AG04449 (cell line): ENCODE measurements at regions not wholly inside any gene's neighbourhood (a gene's known extent, or its start where the extent isn't known, plus 50 kb on each side); places are given as distances from the start of the nearest gene placed in this dataset.

Experiments
- CTCF ChIA-PET: fragments of 350-600 bp; formaldehyde crosslinking; extraction: SDS; loops from one replicate; lab custom pipeline; 2021; ENCODE audit warnings: antibody characterized with exemption; lab: Yijun Ruan, JAX
- POLR2A ChIA-PET: fragments of 400-600, 350-600 bp; formaldehyde crosslinking; extraction: SDS; loops from one replicate; lab custom pipeline; 2020; ENCODE audit warnings: antibody characterized with exemption, inconsistent platforms; lab: Yijun Ruan, JAX
- DNase-seq: peaks from one replicate; pipeline ENCODE4 v3.0.0-alpha.2; 2010; ENCODE audit warnings: low read depth, low spot score
- H3K4me3 ChIP-seq: 2 replicates; pipeline ENCODE4 v1.5.1; 2011; ENCODE audit warnings: low read depth, mild to moderate bottlenecking, control low read depth, low read length
- CTCF ChIP-seq: IDR thresholded peaks from one replicate; pipeline ENCODE4 v1.5.1; 2011; ENCODE audit warnings: mild to moderate bottlenecking, moderate library complexity, low read length, control low read depth, inconsistent platforms; ENCODE audit not compliant: insufficient read depth; ENCODE audit errors: missing control alignments

DNA sequence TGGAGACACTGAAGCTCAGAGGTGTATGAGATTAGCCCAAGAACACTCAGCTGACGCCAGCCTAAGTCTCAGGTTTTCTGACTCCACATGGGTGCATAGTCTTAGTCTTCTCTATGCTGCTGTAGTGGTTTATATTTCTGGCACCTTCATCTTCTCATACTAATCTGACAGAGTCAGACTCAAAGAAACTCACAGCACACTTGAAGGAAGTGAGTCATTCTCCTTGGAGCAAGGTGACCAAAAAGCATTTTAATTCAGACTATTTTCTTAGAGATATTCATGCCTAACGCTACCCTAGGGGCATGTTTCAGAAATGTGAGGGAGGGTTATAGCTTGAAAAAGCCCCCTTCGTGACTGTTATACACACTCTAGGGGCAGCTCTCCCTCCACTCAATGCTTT, 775.3 kb upstream of the ARPP21 start:
- H3K4me3 ChIP-seq = no peak overlapping the region
- no peak for TF ChIP-seq CTCF
- no peak for DNase-seq
- POLR2A ChIA-PET = no interaction called here
- CTCF ChIA-PET = no interaction called here

- CTCF ChIA-PET = no interaction called here
- TF ChIP-seq CTCF = no peak
- POLR2A ChIA-PET = no interaction called here
- DNase-seq = no peak
- H3K4me3 ChIP-seq = no peak overlapping the region
Observed at GRCh38 chr3:34865346-34865745, 774.0 kb upstream of the ARPP21 start.

GRCh38 chr3:34868935-34869334, 770.4 kb upstream of the ARPP21 start:
- no peak for TF ChIP-seq CTCF
- CTCF ChIA-PET = no interaction called here
- no peak overlapping the region for H3K4me3 ChIP-seq
- POLR2A ChIA-PET = no interaction called here
- no peak for DNase-seq

DNA sequence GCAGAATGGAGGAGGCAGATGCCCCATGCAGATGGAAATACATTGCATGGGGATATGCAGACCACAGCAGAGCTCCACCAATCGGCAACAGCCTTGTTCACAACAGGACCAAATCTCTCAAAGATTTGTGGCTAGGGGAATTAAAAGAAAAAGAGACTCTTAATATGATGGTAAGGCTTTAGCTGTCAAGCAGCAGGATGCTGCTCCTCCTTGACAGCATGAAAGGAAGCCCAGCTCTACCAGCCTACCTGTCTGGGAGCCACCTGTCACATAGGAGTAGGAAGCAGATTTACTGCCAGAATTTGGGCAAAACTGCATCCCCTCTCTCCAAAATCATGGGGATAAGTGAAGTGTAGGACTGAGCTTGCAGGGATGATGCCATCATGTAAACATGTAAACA, 769.6 kb upstream of the ARPP21 start:
- POLR2A ChIA-PET = no interaction called here

DNA sequence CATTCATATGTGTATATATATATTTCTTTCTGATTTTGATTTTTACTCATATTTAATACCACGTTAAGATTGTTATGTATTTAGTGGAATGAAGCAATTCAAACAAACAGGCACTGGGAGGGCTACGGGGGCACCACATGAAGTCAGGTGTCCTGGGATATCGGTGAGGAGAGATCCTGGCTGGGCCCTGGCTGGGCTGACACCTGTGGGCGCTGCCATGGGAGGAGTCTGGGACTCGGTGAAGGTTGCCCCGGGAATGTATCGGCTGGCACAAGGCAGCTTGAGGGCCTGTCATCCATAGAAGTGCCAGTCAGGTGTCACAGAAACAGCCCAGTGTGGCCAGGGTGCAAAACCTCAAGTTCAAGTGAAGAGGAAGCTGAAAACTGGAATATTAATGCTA, 766.9 kb upstream of the ARPP21 start:
- H3K4me3 ChIP-seq = no peak overlapping the region
- no peak for TF ChIP-seq CTCF
- POLR2A ChIA-PET = no interaction called here
- DNase-seq = no peak
- CTCF ChIA-PET = no interaction called here

More for the DNA sequence above, 769.6 kb upstream of the ARPP21 start:
- no peak for DNase-seq
- no peak for TF ChIP-seq CTCF
- CTCF ChIA-PET = no interaction called here
- H3K4me3 ChIP-seq = no peak overlapping the region

GRCh38 chr3:34876997-34877396, 762.3 kb upstream of the ARPP21 start:
- TF ChIP-seq CTCF = no peak
- CTCF ChIA-PET = no interaction called here
- H3K4me3 ChIP-seq = no peak overlapping the region
- DNase-seq = no peak
- POLR2A ChIA-PET = no interaction called here

GRCh38 chr3:34878488-34878887, 760.8 kb upstream of the ARPP21 start:
- TF ChIP-seq CTCF = no peak

More at GRCh38 chr3:34878488-34878887, 760.8 kb upstream of the ARPP21 start:
- CTCF ChIA-PET = no interaction called here
- no peak for DNase-seq
- POLR2A ChIA-PET = no interaction called here
- no peak overlapping the region for H3K4me3 ChIP-seq
